IPS-20b (cell line): ENCODE measurements at regions not wholly inside any gene's neighbourhood (a gene's known extent, or its start where the extent isn't known, plus 50 kb on each side); places are given as distances from the start of the nearest gene placed in this dataset.

Experiments
- H3K27ac ChIP-seq: one replicate; pipeline ENCODE4 v1.5.1; 2013; ENCODE audit warnings: low read length
- H3K27me3 ChIP-seq: 2 replicates; pipeline ENCODE4 v1.6.1; 2013; ENCODE audit warnings: mild to moderate bottlenecking, low read length, inconsistent platforms; ENCODE audit not compliant: insufficient read depth
- H3K36me3 ChIP-seq: 2 replicates; pipeline ENCODE4 v1.6.1; 2013; ENCODE audit warnings: low read depth, mild to moderate bottlenecking, inconsistent platforms, low read length, moderate library complexity; ENCODE audit not compliant: insufficient read depth
- H3K4me1 ChIP-seq: 2 replicates; pipeline ENCODE4 v1.6.1; 2013; ENCODE audit warnings: mild to moderate bottlenecking, control low read depth, inconsistent platforms, low read length, moderate library complexity; ENCODE audit not compliant: insufficient read depth
- H3K4me3 ChIP-seq: 2 replicates; pipeline ENCODE4 v1.5.1; 2013; ENCODE audit warnings: mild to moderate bottlenecking, low read length, inconsistent platforms
- H3K9ac ChIP-seq: 2 replicates; pipeline ENCODE4 v1.6.1; 2013; ENCODE audit warnings: low read depth, mild to moderate bottlenecking, inconsistent platforms, low read length, moderate library complexity
- H3K9me3 ChIP-seq: 2 replicates; pipeline ENCODE4 v1.6.1; 2013; ENCODE audit warnings: mild to moderate bottlenecking, low read depth, low read length, inconsistent platforms; ENCODE audit not compliant: insufficient read depth

DNA sequence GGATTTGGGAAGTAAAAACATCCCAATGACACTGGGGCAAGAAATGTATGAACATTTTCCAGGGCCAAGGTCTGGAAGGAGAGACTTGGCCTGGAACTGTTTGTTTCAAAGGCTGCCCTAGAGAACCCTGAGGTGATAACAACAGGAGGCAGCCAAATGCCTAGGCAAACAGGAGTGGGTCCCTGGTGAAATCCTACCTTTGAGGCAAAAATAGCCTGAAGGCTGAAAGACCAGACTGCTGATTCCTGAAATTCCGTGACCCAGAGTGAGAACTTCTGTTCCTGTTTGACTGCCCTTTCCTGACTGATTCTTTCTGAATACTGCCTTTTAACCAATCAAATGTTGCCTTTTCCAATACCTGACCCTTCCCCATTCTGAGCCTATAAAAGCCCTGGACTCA lies 196.4 kb downstream of the NSUN3 start:
- Histone ChIP-seq H3K36me3 (no peaks in the 10 kb centered on the region), H3K27ac (no peak overlapping the region), H3K4me1 (peaks cover 3% of the 10 kb centered on the region; the same call in 1 of the 2 replicates), H3K4me3 (no peak overlapping the region), H3K9me3 (no peaks in the 10 kb centered on the region), H3K9ac (no peak overlapping the region), H3K27me3 (no peaks in the 10 kb centered on the region)

DNA sequence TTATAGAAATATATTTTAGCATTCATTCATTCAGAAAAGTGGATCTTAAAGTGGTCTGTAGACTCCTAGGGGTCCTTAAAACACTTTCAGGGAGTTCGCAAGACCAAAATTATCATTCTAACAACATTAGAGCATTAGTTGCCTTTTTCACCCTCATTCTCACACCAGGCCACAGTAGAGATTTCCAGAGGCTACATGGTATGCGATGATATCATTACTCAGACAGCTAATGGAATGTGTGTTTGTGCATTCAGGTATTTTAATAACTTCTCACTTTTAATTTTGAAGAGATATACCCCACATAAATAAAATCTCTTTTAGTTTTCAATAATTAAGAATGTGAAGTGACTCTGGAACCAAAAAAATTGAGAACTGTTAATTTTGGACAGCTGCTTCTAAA lies 206.9 kb downstream of the NSUN3 start:
- H3K27ac ChIP-seq: no peak overlapping the region
- H3K4me1 ChIP-seq: no peaks in the 10 kb centered on the region; the same call in 1 of the 2 replicates
- H3K27me3 ChIP-seq: no peaks in the 10 kb centered on the region
- H3K36me3 ChIP-seq: no peaks in the 10 kb centered on the region
- H3K4me3 ChIP-seq: no peak overlapping the region
- no peak overlapping the region for H3K9ac ChIP-seq
- H3K9me3 ChIP-seq: no peaks in the 10 kb centered on the region

DNA sequence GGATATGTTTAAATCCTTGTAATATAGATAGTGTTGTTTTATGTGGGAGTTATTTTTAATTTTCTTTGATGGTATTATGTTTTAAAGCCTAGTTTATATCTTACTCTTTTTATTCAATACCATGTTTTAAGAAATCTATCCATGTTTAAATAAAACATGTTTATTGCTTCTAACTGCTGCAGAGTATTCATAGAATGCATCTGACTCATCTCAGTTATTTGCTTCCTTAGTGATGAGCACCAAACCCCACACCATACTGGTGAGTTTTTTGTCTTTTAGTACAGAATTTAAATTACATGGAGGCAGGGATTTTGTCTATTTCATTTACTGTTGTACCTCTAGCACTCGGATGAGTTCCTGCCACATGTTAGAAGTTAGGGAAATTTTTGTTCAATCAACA lies 209.2 kb downstream of the NSUN3 start:
- Histone ChIP-seq H3K9me3 (no peaks in the 10 kb centered on the region), H3K4me1 (no peaks in the 10 kb centered on the region; the same call in 1 of the 2 replicates), H3K9ac (no peak overlapping the region), H3K27ac (no peak overlapping the region), H3K4me3 (no peak overlapping the region), H3K36me3 (no peaks in the 10 kb centered on the region), H3K27me3 (no peaks in the 10 kb centered on the region)

DNA sequence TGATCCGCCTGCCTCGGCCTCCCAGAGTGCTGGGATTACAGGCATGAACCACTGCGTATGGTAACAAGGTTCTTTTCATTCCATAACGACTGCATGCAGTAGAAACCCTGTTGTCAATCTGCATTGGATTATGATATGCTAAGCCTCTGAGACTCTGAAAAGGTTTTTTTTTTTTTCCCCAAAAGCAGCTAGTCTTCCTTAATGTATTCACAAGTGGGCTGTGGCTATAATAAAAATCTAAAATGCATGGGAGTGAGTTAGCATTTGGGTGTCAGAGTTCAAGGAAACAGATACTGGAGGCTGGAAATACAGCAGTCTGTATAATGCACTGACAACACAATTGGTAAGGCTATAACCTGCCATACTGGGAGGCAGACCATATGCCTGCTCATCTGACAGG lies 218.1 kb downstream of the NSUN3 start:
- no peaks in the 10 kb centered on the region for H3K9me3 ChIP-seq

DNA sequence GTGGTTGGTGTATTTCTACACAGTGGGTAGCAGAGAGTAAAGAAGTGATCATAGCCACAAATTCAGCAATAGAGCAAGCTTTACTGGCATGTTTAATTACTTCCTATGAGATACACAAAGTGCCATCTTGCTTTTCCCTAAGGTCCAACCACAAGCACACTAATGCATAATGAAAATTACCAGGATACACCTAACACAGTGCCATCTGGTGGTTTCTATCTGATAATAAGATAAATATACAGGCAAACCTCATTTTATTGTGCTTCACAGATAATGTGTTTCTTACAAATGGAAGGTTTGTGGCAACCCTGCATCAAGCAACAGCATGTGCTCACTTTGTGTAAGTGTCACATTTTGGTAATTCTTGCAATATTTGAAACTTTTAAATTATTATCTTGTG lies 223.0 kb downstream of the NSUN3 start:
- H3K27ac ChIP-seq: no peak overlapping the region
- H3K36me3 ChIP-seq: no peaks in the 10 kb centered on the region
- no peak overlapping the region for H3K4me3 ChIP-seq
- no peak overlapping the region for H3K9ac ChIP-seq
- H3K27me3 ChIP-seq: no peaks in the 10 kb centered on the region
- H3K9me3 ChIP-seq: no peaks in the 10 kb centered on the region
- 0 out of 2 replicates have a peak, but pooled peaks cover 2% of the 10 kb centered on the region for H3K4me1 ChIP-seq

More for the DNA sequence above, 218.1 kb downstream of the NSUN3 start:
- no peak overlapping the region for H3K9ac ChIP-seq
- no peaks in the 10 kb centered on the region for H3K36me3 ChIP-seq
- no peaks in the 10 kb centered on the region for H3K27me3 ChIP-seq
- no peaks in the 10 kb centered on the region for H3K4me1 ChIP-seq
- H3K27ac ChIP-seq: no peak overlapping the region
- no peak overlapping the region for H3K4me3 ChIP-seq

DNA sequence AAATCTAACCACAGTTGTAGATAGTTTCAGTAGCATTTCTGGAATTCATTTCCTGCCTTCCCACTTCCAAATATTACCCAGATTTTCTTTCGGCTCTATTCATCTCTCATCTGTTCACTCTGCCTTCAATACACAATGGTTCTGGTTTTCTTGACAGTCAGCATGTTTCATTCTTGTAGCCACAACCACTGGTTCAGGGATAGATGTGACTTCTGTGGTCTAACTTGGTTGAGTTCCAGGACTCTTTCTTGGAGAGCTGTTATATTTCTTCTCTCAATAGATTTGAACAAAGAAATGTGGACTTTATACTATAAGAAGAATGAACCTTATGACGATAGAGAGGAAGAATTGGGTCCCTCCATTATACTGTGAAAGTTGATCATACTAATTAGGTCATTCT lies 228.8 kb downstream of the NSUN3 start:
- Histone ChIP-seq H3K27me3 (no peaks in the 10 kb centered on the region), H3K27ac (no peak overlapping the region), H3K9ac (no peak overlapping the region), H3K4me1 (0 out of 2 replicates have a peak, but pooled peaks cover 2% of the 10 kb centered on the region), H3K36me3 (no peaks in the 10 kb centered on the region), H3K4me3 (no peak overlapping the region), H3K9me3 (no peaks in the 10 kb centered on the region)

DNA sequence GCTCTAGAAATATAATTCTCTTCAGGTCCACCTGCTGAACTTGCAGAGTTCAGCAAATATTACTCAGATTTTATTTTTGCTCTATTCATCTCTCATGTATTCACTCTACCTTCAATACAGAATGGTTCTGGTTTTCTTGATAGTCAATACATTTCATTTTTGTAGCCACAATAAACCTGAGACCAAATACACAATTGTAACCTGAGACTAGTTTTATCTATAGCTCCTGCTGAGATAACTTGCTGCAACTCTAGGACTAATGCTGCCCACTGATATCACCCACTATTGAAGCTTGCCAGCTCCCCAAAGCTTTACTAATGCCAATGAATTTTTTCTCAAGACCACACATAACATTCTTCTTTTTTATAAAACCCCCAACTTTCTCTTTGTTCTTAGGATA lies 229.3 kb downstream of the NSUN3 start:
- H3K9ac ChIP-seq: no peak overlapping the region
- no peak overlapping the region for H3K27ac ChIP-seq
- no peaks in the 10 kb centered on the region for H3K9me3 ChIP-seq
- no peak overlapping the region for H3K4me3 ChIP-seq
- 0 out of 2 replicates have a peak, but pooled peaks cover 2% of the 10 kb centered on the region for H3K4me1 ChIP-seq
- H3K27me3 ChIP-seq: no peaks in the 10 kb centered on the region
- no peaks in the 10 kb centered on the region for H3K36me3 ChIP-seq

DNA sequence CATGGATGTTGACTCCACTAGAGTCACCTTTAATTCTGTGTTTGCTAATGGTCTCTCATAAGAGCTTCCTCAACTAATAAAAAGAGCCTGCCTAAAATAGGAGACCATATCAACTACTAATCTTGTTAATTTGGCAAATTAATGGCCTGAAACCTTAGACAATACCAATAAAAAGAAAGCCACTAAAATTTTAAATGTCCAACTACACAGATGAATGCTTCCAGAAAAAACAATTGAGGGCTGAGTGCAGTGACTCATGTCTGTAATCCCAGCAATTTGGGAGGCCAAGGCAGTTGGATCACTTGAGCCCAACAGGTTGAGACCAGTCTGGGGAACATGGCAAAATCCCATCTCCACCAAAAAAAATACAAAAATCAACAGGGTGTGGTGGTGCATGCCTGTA lies 230.9 kb downstream of the NSUN3 start:
- Histone ChIP-seq H3K27me3 (no peaks in the 10 kb centered on the region), H3K9me3 (no peaks in the 10 kb centered on the region), H3K4me1 (0 out of 2 replicates have a peak, but pooled peaks cover 2% of the 10 kb centered on the region), H3K9ac (no peak overlapping the region), H3K4me3 (no peak overlapping the region), H3K27ac (no peak overlapping the region), H3K36me3 (no peaks in the 10 kb centered on the region)

DNA sequence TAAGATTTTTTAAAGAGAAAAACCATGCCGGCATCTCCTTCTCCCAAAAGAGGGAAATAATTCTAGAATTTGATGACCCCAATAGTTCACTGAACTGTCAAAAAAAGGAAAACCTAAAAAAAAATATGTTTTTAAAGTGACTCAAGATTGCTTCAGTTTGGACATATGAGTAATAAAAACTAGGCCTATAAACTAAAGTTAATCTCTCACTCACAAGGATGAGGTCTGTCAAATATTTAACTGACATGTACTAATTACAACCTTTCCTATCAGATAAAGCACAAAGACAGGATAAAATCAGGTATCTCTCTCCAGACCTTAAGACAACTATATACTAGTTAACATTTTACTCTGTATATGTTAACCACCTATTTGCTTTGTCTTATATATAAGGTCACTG lies 231.9 kb downstream of the NSUN3 start:
- H3K4me1 ChIP-seq: 0 out of 2 replicates have a peak, but pooled peaks cover 2% of the 10 kb centered on the region
- H3K27me3 ChIP-seq: no peaks in the 10 kb centered on the region
- no peak overlapping the region for H3K4me3 ChIP-seq
- no peaks in the 10 kb centered on the region for H3K36me3 ChIP-seq
- H3K27ac ChIP-seq: no peak overlapping the region
- H3K9me3 ChIP-seq: no peaks in the 10 kb centered on the region
- no peak overlapping the region for H3K9ac ChIP-seq

DNA sequence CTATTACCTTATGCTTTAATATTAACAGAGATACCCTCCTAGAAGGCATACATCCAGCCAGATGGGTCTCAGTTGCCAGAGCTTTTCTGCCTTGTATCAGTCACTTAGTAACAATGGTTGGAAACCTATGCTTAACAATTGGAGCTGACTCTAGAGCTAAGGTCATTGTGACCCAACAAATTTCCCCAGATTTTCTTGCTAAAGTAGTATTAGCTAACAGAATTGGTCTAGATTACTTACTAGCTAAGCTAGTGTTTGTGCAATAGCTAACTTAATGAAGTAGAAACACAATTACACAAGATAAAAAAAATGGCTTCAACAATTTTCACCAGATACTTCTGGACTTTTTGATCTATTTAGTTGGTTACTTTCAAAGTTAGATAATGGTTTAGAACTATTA lies 236.9 kb downstream of the NSUN3 start:
- Histone ChIP-seq H3K36me3 (no peaks in the 10 kb centered on the region), H3K27me3 (no peaks in the 10 kb centered on the region), H3K9me3 (no peaks in the 10 kb centered on the region)

DNA sequence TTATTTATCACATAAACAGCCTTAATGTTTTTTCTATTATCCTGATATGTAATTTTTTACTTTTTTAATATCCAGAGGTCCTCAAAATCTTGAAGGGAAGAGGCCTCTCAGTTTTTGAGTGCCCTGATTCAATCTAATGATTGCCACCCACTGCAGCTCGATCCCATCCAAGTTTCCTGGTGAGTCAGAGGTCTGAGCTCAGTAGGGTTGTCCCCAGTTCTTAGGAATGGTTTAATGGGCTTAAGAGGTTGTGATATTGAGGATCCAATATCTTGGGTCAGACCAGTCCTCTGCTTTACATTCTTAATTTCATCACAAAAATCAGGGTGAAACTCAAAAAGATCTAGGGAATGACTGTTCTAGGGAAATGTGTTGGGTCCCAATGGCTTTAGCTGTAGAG lies 238.5 kb downstream of the NSUN3 start:
- peaks cover 3% of the 10 kb centered on the region for H3K4me1 ChIP-seq

More for the DNA sequence above, 236.9 kb downstream of the NSUN3 start:
- H3K4me3 ChIP-seq: no peak overlapping the region
- H3K4me1 ChIP-seq: no peaks in the 10 kb centered on the region; the same call in 1 of the 2 replicates
- H3K9ac ChIP-seq: no peak overlapping the region
- no peak overlapping the region for H3K27ac ChIP-seq

DNA sequence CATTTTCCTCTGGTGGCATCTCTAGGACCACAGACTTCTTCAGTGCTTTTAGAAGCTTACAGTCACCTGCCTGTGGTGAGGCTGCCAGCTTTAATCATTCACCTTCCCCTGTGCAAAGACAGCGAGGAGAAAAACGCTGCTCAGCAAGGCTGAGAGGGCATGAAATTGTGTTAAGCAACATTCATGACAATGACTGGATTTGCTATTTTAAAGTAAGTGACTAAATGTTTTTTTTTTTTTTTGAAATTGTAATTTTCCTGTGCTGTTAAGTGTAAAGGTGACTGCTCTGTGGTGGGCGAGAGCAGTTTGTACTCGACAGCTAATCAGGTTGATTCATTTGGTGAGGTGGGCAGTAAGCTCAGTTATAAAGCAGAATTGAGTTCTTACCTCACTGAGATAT lies 240.4 kb downstream of the NSUN3 start:
- H3K27me3 ChIP-seq: no peaks in the 10 kb centered on the region
- H3K36me3 ChIP-seq: no peaks in the 10 kb centered on the region
- H3K9ac ChIP-seq: no peak overlapping the region
- H3K4me1 ChIP-seq: peaks cover 3% of the 10 kb centered on the region
- no peak overlapping the region for H3K4me3 ChIP-seq
- no peaks in the 10 kb centered on the region for H3K9me3 ChIP-seq
- H3K27ac ChIP-seq: no peak overlapping the region

More for the DNA sequence above, 238.5 kb downstream of the NSUN3 start:
- Histone ChIP-seq H3K9me3 (no peaks in the 10 kb centered on the region), H3K27me3 (no peaks in the 10 kb centered on the region), H3K27ac (no peak overlapping the region), H3K9ac (no peak overlapping the region), H3K36me3 (no peaks in the 10 kb centered on the region), H3K4me3 (no peak overlapping the region)
